Astrocyte of the cerebellum (primary cell): ENCODE measurements at regions not wholly inside any gene's neighbourhood (a gene's known extent, or its start where the extent isn't known, plus 50 kb on each side); places are given as distances from the start of the nearest gene placed in this dataset.

Experiments
- DNase-seq: peaks from one replicate; pipeline ENCODE4 v3.0.0-alpha.2; 2011; ENCODE audit warnings: low read depth
- H3K4me3 ChIP-seq: 2 replicates; pipeline ENCODE4 v1.5.1; 2011; ENCODE audit warnings: mild to moderate bottlenecking, low read depth, low read length, moderate library complexity
- in situ Hi-C: cut with HindIII; loops from 2 replicates; pipeline ENCODE4 v1.10.0; 2017; ENCODE audit warnings: low sequenced_read_pairs
- TF ChIP-seq, protein P1 (sequence below): IDR thresholded peaks from 2 replicates; pipeline ENCODE4 v1.5.1; 2012; ENCODE audit warnings: low read length, low read depth, moderate library complexity, mild to moderate bottlenecking; ENCODE audit errors: missing control alignments

DNA sequence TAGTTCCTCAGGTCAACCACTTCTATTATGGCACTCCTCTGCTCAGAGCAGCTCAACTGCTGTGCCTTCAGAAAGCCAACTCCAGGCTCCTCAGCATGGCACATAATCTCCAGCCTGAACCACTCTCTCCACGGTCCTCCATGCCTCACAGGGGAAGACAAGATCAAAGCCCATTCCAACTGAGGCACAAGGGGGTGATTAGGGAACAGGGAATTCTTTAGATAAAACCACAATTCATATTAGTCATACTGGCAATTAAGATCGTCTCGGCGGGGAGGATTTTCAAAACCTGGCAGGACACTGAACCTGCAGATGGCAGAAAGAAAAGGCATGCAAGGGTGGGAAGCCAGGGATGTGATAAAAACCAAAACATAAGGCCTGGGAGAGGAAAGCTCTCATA lies 361.6 kb downstream of the FGFR2 start:
- no peak overlapping the region for H3K4me3 ChIP-seq
- in situ Hi-C loops = no loop called here
- DNase-seq = no peak
- TF ChIP-seq, protein P1, sequence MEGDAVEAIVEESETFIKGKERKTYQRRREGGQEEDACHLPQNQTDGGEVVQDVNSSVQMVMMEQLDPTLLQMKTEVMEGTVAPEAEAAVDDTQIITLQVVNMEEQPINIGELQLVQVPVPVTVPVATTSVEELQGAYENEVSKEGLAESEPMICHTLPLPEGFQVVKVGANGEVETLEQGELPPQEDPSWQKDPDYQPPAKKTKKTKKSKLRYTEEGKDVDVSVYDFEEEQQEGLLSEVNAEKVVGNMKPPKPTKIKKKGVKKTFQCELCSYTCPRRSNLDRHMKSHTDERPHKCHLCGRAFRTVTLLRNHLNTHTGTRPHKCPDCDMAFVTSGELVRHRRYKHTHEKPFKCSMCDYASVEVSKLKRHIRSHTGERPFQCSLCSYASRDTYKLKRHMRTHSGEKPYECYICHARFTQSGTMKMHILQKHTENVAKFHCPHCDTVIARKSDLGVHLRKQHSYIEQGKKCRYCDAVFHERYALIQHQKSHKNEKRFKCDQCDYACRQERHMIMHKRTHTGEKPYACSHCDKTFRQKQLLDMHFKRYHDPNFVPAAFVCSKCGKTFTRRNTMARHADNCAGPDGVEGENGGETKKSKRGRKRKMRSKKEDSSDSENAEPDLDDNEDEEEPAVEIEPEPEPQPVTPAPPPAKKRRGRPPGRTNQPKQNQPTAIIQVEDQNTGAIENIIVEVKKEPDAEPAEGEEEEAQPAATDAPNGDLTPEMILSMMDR = no peak

DNA sequence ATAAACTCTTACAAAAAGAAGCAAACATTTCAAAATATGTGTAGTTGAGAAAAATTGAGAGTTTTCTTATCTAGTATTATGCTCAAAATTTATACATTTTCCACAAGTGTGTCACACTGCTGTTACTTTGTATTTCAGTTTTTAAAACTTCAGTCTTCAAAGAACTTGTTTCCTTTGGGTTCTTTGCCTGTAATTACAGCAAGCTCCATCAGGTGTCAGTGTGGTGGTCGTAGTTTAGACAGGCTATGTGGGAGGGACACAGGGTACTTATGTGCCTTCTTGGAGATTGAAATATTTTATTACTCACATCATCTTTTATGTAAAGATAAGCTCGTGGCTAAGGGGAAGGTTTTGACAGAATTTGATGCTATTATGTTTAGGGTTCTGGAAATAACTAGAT lies 360.5 kb downstream of the FGFR2 start:
- in situ Hi-C loops = no loop called here
- TF ChIP-seq, protein P1 = no peak
- no peak for DNase-seq
- no peak overlapping the region for H3K4me3 ChIP-seq

DNA sequence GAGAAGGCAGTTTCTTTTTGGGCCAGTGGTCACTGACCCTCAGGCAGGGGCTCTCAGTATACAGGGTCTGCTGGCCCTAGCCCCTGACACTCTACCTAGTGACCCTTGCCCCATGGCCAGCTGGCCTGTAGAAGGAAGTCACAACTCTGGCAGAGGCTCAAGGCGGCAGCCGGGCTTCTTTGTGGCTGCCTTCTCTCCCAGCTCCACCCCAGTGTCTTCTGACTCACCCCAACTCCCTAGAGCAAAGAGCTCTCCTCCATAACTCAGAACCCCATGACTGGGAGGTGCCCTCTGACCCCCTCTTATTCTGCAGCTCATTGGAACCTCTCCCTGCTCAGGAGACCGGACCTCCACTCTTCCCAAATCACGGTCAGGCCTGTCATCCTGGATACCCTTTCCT lies 358.2 kb downstream of the FGFR2 start:
- DNase-seq = no peak
- in situ Hi-C loops = no loop called here
- TF ChIP-seq, protein P1 = no peak
- H3K4me3 ChIP-seq = no peak overlapping the region

DNA sequence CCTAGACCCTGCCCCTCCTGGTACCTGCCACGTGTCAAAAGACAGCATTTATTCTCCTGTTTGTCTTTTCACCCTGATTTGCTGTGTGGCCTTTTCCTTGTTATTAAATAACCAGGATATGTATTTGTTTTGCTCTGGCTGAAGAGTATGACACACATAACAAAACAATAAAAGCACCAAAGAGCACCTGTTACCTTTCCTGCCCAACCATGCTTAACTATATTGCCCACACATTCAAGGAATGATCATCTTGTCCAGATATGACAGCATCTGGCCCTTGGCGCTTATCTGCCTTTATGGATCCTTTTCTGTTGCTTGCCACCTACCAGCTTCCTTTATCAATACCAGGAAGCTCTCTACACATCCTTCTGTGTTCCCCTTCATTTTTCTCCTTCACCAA lies 357.7 kb downstream of the FGFR2 start:
- in situ Hi-C loops = no loop called here
- H3K4me3 ChIP-seq = no peak overlapping the region
- TF ChIP-seq, protein P1 = no peak
- no peak for DNase-seq

DNA sequence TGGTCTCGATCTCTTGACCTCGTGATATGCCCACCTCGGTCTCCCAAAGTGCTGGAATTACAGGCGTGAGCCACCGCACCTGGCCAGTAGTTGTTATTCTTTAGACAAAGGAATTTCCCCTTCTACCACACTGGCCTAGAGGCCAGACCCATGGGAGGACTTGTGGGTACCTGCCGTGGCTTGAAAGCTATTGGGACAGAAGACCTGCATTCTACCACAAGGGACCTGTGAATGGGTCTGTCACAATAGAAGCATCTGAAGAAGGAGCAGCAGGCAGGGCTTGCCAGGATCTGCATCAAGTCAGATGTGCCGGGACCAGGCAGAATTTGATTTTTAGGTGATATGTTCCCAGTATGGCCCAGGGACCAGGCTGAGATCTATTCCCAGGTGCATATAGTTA lies 356.9 kb downstream of the FGFR2 start:
- H3K4me3 ChIP-seq = no peak overlapping the region
- in situ Hi-C loops = no loop called here
- no peak for DNase-seq
- TF ChIP-seq, protein P1 = no peak

DNA sequence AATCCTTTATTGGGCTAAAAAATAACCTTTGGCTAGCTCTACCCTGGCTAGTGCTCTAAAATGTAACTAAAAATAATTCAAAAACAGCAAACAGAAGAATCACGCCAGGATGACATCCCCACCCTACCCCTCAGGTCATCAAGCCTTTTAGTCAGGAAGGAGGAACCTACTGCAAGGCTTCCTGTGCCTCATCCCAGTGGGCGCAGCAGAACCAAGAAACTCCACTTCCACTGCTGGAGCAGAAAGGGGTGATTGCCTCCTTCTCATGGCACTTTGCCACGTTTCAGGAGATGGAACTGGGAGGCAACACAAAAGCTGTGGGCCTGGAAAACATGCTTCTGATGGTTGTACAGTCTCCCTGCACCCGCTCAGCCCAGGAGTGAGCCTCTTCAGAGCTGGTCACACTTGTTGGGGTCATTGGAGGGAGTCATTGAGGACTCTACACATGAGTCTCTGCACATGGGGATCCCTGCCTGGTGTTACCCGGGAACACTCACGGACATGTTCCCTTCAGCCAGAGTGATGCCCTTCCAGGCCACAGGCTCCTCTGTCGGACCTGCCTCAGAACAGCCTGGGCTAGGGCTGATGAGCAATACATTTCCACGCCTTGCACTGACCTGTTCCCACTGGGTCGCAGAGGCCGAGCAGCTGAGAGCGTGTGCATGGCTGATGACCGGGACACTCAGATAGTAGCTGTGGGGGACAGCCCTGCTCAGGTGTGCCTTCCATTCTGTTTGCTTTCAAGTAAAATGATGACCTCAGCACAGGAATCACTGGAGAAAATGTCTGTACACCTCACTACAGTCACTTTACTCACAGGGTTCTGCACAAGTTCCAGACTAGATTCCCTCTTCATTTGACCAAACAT lies 355.3 kb downstream of the FGFR2 start:
- H3K4me3 ChIP-seq = no peak overlapping the region
- TF ChIP-seq, protein P1 = no peak
- in situ Hi-C loops = no loop called here
- DNase-seq = no peak
